OCI-LY7 (cell line): ENCODE measurements at regions not wholly inside any gene's neighbourhood (a gene's known extent, or its start where the extent isn't known, plus 50 kb on each side); places are given as distances from the start of the nearest gene placed in this dataset.

Source experiments
- BruUV-seq: library from RNA; stranded (reverse); fragments of 400-500 nt; replicated peaks from 2 replicates; lab custom pipeline; 2021; lab: Mats Ljungman, UMichigan
- CTCF ChIA-PET: fragments of 300-600 bp; sonication (Branson Sonifier 250); formaldehyde crosslinking; loops from one replicate; lab custom pipeline; 2022; ENCODE audit warnings: antibody characterized with exemption; ENCODE audit not compliant: unreplicated experiment; lab: Charles Lee
- POLR2A ChIA-PET: fragments of 300-600 bp; sonication (Branson Sonifier 250); formaldehyde crosslinking; loops from one replicate; lab custom pipeline; 2022; ENCODE audit warnings: antibody characterized with exemption; lab: Charles Lee
- DNase-seq: peaks from one replicate; pipeline ENCODE4 v3.0.0-alpha.2; 2015; ENCODE audit warnings: low spot score
- H2AFZ ChIP-seq: fragments of 200-600 bp; sonication (generic), shearing (Covaris generic); 2 replicates; pipeline ENCODE4 v1.6.1; 2014; ENCODE audit warnings: mild to moderate bottlenecking, antibody characterized with exemption, low read length, moderate library complexity
- H3K27ac ChIP-seq: fragments of 200-600 bp; sonication (generic); 2 replicates; pipeline ENCODE4 v1.5.1; 2014; ENCODE audit warnings: mixed run types, low read depth, mild to moderate bottlenecking, moderate library complexity, low read length, inconsistent platforms; ENCODE audit not compliant: poor library complexity, severe bottlenecking
- H3K36me3 ChIP-seq: fragments of 200-600 bp; sonication (generic); 2 replicates; pipeline ENCODE4 v1.6.1; 2014; ENCODE audit warnings: mild to moderate bottlenecking, antibody characterized with exemption, low read length, moderate library complexity, mixed read lengths; ENCODE audit not compliant: insufficient read depth
- H3K4me1 ChIP-seq: fragments of 200-600 bp; sonication (generic); 2 replicates; pipeline ENCODE4 v1.5.1; 2014; ENCODE audit warnings: mild to moderate bottlenecking, low read length; ENCODE audit not compliant: insufficient read depth, poor library complexity, severe bottlenecking
- H3K4me2 ChIP-seq: fragments of 200-600 bp; sonication (generic); 2 replicates; pipeline ENCODE4 v1.6.1; 2014; ENCODE audit warnings: mild to moderate bottlenecking, low read length
- H3K4me3 ChIP-seq: fragments of 200-600 bp; sonication (generic); 2 replicates; pipeline ENCODE4 v1.5.1; 2014; ENCODE audit warnings: mild to moderate bottlenecking, low read depth, low read length; ENCODE audit not compliant: poor library complexity, severe bottlenecking
- H3K79me2 ChIP-seq: fragments of 200-600 bp; sonication (generic); 2 replicates; pipeline ENCODE4 v1.6.1; 2016; ENCODE audit warnings: low read depth, mild to moderate bottlenecking, low read length, moderate library complexity, mixed read lengths; ENCODE audit not compliant: insufficient read depth
- H3K9me2 ChIP-seq: fragments of 200-600 bp; sonication (generic); 2 replicates; pipeline ENCODE4 v1.6.1; 2016; ENCODE audit warnings: mild to moderate bottlenecking, low read length, mixed read lengths; ENCODE audit not compliant: insufficient read depth
- H3K9me3 ChIP-seq: fragments of 200-600 bp; sonication (generic); 2 replicates; pipeline ENCODE4 v1.6.1; 2014; ENCODE audit warnings: mild to moderate bottlenecking, mixed run types, low read length, mixed read lengths
- H4K20me1 ChIP-seq: fragments of 200-600 bp; sonication (generic); 2 replicates; pipeline ENCODE4 v1.6.1; 2014; ENCODE audit warnings: mild to moderate bottlenecking, antibody characterized with exemption, low read length, moderate library complexity, mixed read lengths; ENCODE audit not compliant: insufficient read depth
- CTCF ChIP-seq: fragments of 200-600 bp; sonication (generic); conservative IDR thresholded peaks from 2 replicates; pipeline ENCODE4 v1.5.1; 2014; ENCODE audit warnings: mild to moderate bottlenecking, antibody characterized with exemption, low read length, moderate library complexity, mixed read lengths
- EZH2phosphoT487 ChIP-seq: fragments of 200-600 bp; sonication (generic); IDR thresholded peaks from 2 replicates; pipeline ENCODE4 v1.6.1; 2018; ENCODE audit warnings: low read depth, borderline replicate concordance, mild to moderate bottlenecking, mixed run types, antibody characterized with exemption, low read length, moderate library complexity, mixed read lengths
- intact Hi-C: fragments of 100-400 bp; cut with micrococcal nuclease; formaldehyde crosslinking; loops from one replicate; pipeline ENCODE4 v1.10.0; 2022; ENCODE audit not compliant: unreplicated experiment

GRCh38 chrX:9293903-9294302 is 171.0 kb upstream of the TBL1X start:
- no peaks in the 10 kb centered on the region for H3K9me3 ChIP-seq
- H3K36me3 ChIP-seq: no peaks in the 10 kb centered on the region
- BruUV-seq: no TSS peak
- H3K4me2 ChIP-seq: no peak overlapping the region
- no peak overlapping the region for H3K4me3 ChIP-seq
- H3K27ac ChIP-seq: no peak overlapping the region
- no peaks in the 10 kb centered on the region for H4K20me1 ChIP-seq
- H3K9me2 ChIP-seq: no peaks in the 10 kb centered on the region
- H2AFZ ChIP-seq: no peak overlapping the region
- CTCF ChIA-PET: no interaction called here
- TF ChIP-seq EZH2phosphoT487: no peak
- no peak for TF ChIP-seq CTCF
- POLR2A ChIA-PET: interaction anchor here (0.6 kb wide), 1 partner anchor 21 kb away, joined by 3 read pairs; no protein-coding TSS in a partner anchor
- H3K4me1 ChIP-seq: no peaks in the 10 kb centered on the region
- intact Hi-C loops: no loop called here
- DNase-seq: no peak
- H3K79me2 ChIP-seq: no peaks in the 10 kb centered on the region

GRCh38 chrX:9295551-9295950 is 169.3 kb upstream of the TBL1X start:
- intact Hi-C loops: no loop called here
- no TSS peak for BruUV-seq
- POLR2A ChIA-PET: interaction anchor here (0.6 to 0.7 kb wide), 3 partner anchors 40 to 529 kb away, joined by 3 read pairs; no protein-coding TSS in a partner anchor

More at GRCh38 chrX:9295551-9295950, 169.3 kb upstream of the TBL1X start:
- Histone ChIP-seq H3K36me3 (no peaks in the 10 kb centered on the region), H3K27ac (no peak overlapping the region), H3K79me2 (no peaks in the 10 kb centered on the region), H4K20me1 (no peaks in the 10 kb centered on the region), H3K9me2 (no peaks in the 10 kb centered on the region), H3K9me3 (no peaks in the 10 kb centered on the region), H3K4me3 (no peak overlapping the region), H3K4me2 (no peak overlapping the region), H3K4me1 (no peaks in the 10 kb centered on the region), H2AFZ (no peak overlapping the region)
- DNase-seq: no peak
- CTCF ChIA-PET: no interaction called here
- TF ChIP-seq EZH2phosphoT487: no peak
- no peak for TF ChIP-seq CTCF
